Caco-2 (cell line): ENCODE measurements at regions not wholly inside any gene's neighbourhood (a gene's known extent, or its start where the extent isn't known, plus 50 kb on each side); places are given as distances from the start of the nearest gene placed in this dataset.

Source experiments
- BruUV-seq: library from RNA; stranded (reverse); fragments of 400-500 nt; replicated peaks from 2 replicates; lab custom pipeline; 2021; lab: Mats Ljungman, UMichigan
- CTCF ChIA-PET: fragments of 300-600 bp; sonication (Branson Sonifier 250); formaldehyde crosslinking; loops from one replicate; lab custom pipeline; 2022; ENCODE audit warnings: antibody characterized with exemption; lab: Charles Lee
- POLR2A ChIA-PET: fragments of 300-600 bp; sonication (Branson Sonifier 250); formaldehyde crosslinking; loops from one replicate; lab custom pipeline; 2022; ENCODE audit warnings: antibody characterized with exemption; lab: Charles Lee
- DNase-seq, 2 experiments: peaks; one replicate each; pipeline versions ENCODE4 v3.0.0 to v3.0.0-alpha.2; 2020 to 2022
- H3K27me3 ChIP-seq: replicated peaks from 2 replicates; pipeline ENCODE4 v1.6.0; 2011; ENCODE audit warnings: low read length; ENCODE audit not compliant: control insufficient read depth, insufficient read depth
- H3K36me3 ChIP-seq: 2 replicates; pipeline ENCODE4 v1.5.1; 2011; ENCODE audit warnings: low read length; ENCODE audit not compliant: control insufficient read depth, insufficient read depth
- H3K4me1 ChIP-seq: fragments of 250-450 bp; sonication (Bioruptor Pico); 2 replicates; pipeline ENCODE4 v1.5.1; 2020; ENCODE audit warnings: mild to moderate bottlenecking
- H3K4me3 ChIP-seq: 2 replicates; pipeline ENCODE4 v1.5.1; 2011; ENCODE audit warnings: low read depth, mild to moderate bottlenecking, control low read depth, low read length
- H3K9me3 ChIP-seq: fragments of 250-450 bp; sonication (Bioruptor Pico); 2 replicates; pipeline ENCODE4 v1.5.1; 2020; ENCODE audit warnings: mild to moderate bottlenecking, moderate library complexity
- H3K27ac Mint-ChIP-seq: one replicate; pipeline ENCODE4 v1.8.0; 2022; ENCODE audit warnings: mixed read lengths; ENCODE audit not compliant: unreplicated experiment
- H3K27me3 Mint-ChIP-seq: one replicate; pipeline ENCODE4 v1.8.0; 2022; ENCODE audit warnings: mixed read lengths; ENCODE audit not compliant: insufficient read depth, unreplicated experiment
- H3K36me3 Mint-ChIP-seq: one replicate; pipeline ENCODE4 v1.8.0; 2022; ENCODE audit warnings: mild to moderate bottlenecking, mixed read lengths; ENCODE audit not compliant: insufficient read depth, unreplicated experiment
- H3K4me1 Mint-ChIP-seq: one replicate; pipeline ENCODE4 v1.8.0; 2022; ENCODE audit warnings: low read depth, mixed read lengths; ENCODE audit not compliant: unreplicated experiment
- H3K4me3 Mint-ChIP-seq: one replicate; pipeline ENCODE4 v1.8.0; 2022; ENCODE audit warnings: mild to moderate bottlenecking, moderate library complexity, mixed read lengths; ENCODE audit not compliant: unreplicated experiment
- H3K9me3 Mint-ChIP-seq: one replicate; pipeline ENCODE4 v1.8.0; 2022; ENCODE audit warnings: mixed read lengths; ENCODE audit not compliant: unreplicated experiment
- intact Hi-C: fragments of 100-400 bp; cut with micrococcal nuclease; formaldehyde crosslinking; loops from one replicate; pipeline ENCODE4 v1.10.0; 2022; ENCODE audit not compliant: unreplicated experiment
- TF ChIP-seq, protein P1 (sequence below), 2 experiments: fragments of 200-600 bp in 1 of 2; IDR thresholded peaks; 1 replicate in 1 of 2; 2 replicates in 1 of 2; pipeline versions ENCODE4 v1.5.1 to v1.8.0; 2011 to 2022; ENCODE audit warnings: antibody characterized with exemption in 1 of 2, control low read depth in 1 of 2, inconsistent platforms in 1 of 2, low read depth in 1 of 2, low read length in 1 of 2, mild to moderate bottlenecking in 1 of 2, moderate library complexity in 1 of 2; ENCODE audit not compliant: insufficient read depth in 1 of 2, severe bottlenecking in 1 of 2, unreplicated experiment in 1 of 2

DNA sequence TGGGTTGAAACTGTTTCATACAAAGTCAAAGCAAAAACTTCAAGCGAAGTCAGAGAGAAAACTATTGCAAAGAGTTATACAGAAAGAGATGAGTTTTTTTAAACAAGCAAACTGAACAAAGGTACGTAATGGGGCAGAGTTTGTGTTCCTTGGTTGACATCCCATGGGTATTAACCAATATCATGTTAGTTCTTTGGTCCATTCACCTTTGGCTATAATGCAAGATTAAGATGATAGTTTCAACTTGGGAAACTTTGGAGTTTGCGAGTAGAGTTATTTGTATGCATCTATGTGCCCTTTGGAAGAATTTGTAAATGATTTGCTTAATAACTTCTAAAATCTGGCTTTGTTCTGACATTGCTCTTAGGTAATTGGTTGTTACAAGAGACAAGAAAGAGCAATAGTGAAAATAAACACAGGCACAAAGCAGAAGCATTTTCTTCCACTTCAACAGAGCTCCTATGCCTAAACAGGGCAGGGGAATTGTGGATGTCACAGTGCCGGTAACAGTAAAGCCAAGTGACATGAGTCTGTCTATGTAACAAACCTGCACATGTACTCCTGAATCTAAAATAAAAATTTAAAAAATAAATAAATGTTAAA is 936.1 kb downstream of the SUCLG1 start:
- no peaks in the 10 kb centered on the region for H3K4me1 ChIP-seq
- H3K27me3 ChIP-seq, result no peaks in the 10 kb centered on the region
- Mint-ChIP-seq H3K9me3 (no peaks in the 10 kb centered on the region), H3K27ac (no peak overlapping the region), H3K36me3 (no peaks in the 10 kb centered on the region), H3K4me3 (no peak overlapping the region), H3K27me3 (peaks cover 2% of the 10 kb centered on the region), H3K4me1 (no peaks in the 10 kb centered on the region)
- no TSS peak for BruUV-seq
- H3K36me3 ChIP-seq, result no peaks in the 10 kb centered on the region
- H3K9me3 ChIP-seq, result no peaks in the 10 kb centered on the region; the same call in 1 of the 2 replicates
- no peak for DNase-seq
- CTCF ChIA-PET, result no interaction called here
- POLR2A ChIA-PET, result no interaction called here
- intact Hi-C loops, result no loop called here
- TF ChIP-seq, protein P1, sequence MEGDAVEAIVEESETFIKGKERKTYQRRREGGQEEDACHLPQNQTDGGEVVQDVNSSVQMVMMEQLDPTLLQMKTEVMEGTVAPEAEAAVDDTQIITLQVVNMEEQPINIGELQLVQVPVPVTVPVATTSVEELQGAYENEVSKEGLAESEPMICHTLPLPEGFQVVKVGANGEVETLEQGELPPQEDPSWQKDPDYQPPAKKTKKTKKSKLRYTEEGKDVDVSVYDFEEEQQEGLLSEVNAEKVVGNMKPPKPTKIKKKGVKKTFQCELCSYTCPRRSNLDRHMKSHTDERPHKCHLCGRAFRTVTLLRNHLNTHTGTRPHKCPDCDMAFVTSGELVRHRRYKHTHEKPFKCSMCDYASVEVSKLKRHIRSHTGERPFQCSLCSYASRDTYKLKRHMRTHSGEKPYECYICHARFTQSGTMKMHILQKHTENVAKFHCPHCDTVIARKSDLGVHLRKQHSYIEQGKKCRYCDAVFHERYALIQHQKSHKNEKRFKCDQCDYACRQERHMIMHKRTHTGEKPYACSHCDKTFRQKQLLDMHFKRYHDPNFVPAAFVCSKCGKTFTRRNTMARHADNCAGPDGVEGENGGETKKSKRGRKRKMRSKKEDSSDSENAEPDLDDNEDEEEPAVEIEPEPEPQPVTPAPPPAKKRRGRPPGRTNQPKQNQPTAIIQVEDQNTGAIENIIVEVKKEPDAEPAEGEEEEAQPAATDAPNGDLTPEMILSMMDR (IDR thresholded peaks at IDR 0.05; ENCODE audit: insufficient read depth in 1 of 2, low read depth in 1 of 2, low read length in 1 of 2, severe bottlenecking in 1 of 2, unreplicated experiment in 1 of 2), result no peak
- no peak overlapping the region for H3K4me3 ChIP-seq

GRCh38 chr2:83517727-83518368 is 941.2 kb downstream of the SUCLG1 start:
- H3K4me1 Mint-ChIP-seq, result no peaks in the 10 kb centered on the region
- CTCF ChIA-PET, result no interaction called here
- POLR2A ChIA-PET, result no interaction called here

DNA sequence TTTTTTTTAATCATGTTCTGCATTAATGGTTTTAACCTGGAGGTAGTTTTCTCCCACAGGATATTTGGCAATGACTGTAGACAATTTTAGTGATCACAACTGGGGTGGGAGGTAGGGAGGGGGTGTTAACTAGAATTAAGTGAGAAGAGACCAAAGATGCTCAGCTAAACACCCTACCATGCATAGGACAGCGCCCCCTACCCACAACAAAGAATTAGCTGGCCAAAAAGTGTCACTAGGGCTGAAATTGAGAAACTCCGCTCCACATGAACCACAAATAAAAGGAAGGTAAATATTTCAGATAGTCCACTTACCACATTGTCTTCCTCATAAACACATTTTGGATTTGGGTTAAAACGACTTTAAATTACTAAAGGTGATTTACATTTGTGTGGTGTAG is 942.6 kb downstream of the SUCLG1 start:
- Mint-ChIP-seq H3K9me3 (no peaks in the 10 kb centered on the region), H3K36me3 (no peaks in the 10 kb centered on the region), H3K4me3 (no peak overlapping the region), H3K27me3 (no peaks in the 10 kb centered on the region), H3K27ac (no peak overlapping the region), H3K4me1 (no peaks in the 10 kb centered on the region)
- Histone ChIP-seq H3K9me3 (no peaks in the 10 kb centered on the region), H3K36me3 (no peaks in the 10 kb centered on the region), H3K4me3 (no peak overlapping the region), H3K27me3 (no peaks in the 10 kb centered on the region), H3K4me1 (no peaks in the 10 kb centered on the region)
- ChIA-PET POLR2A (no interaction called here), CTCF (no interaction called here)
- intact Hi-C loops, result no loop called here
- TF ChIP-seq, protein P1 (IDR thresholded peaks at IDR 0.05; ENCODE audit: insufficient read depth in 1 of 2, low read depth in 1 of 2, low read length in 1 of 2, severe bottlenecking in 1 of 2, unreplicated experiment in 1 of 2), result no peak
- no TSS peak for BruUV-seq
- DNase-seq, result no peak

More at GRCh38 chr2:83517727-83518368, 941.2 kb downstream of the SUCLG1 start:
- H3K4me3 ChIP-seq, result no peak overlapping the region
- Mint-ChIP-seq H3K9me3 (no peaks in the 10 kb centered on the region), H3K27ac (no peak overlapping the region), H3K36me3 (no peaks in the 10 kb centered on the region), H3K27me3 (no peaks in the 10 kb centered on the region), H3K4me3 (no peak overlapping the region)
- intact Hi-C loops, result no loop called here
- no TSS peak for BruUV-seq
- DNase-seq, result no peak
- H3K9me3 ChIP-seq, result no peaks in the 10 kb centered on the region; the same call in 1 of the 2 replicates
- H3K27me3 ChIP-seq, result no peaks in the 10 kb centered on the region
- TF ChIP-seq, protein P1 (IDR thresholded peaks at IDR 0.05; ENCODE audit: insufficient read depth in 1 of 2, low read depth in 1 of 2, low read length in 1 of 2, severe bottlenecking in 1 of 2, unreplicated experiment in 1 of 2), result no peak
- H3K36me3 ChIP-seq, result no peaks in the 10 kb centered on the region
- no peaks in the 10 kb centered on the region for H3K4me1 ChIP-seq
